Peyer's patch (tissue), 4 donors: ENCODE measurements at regions not wholly inside any gene's neighbourhood (a gene's known extent, or its start where the extent isn't known, plus 50 kb on each side); places are given as distances from the start of the nearest gene placed in this dataset.

Experiments used
- POLR2A ChIP-seq, 2 donors: fragments of 450-650 bp; IDR thresholded peaks; one replicate each; pipeline ENCODE4 v1.5.1; 2017; ENCODE audit warnings: antibody characterized with exemption in 2 of 2, mild to moderate bottlenecking in 2 of 2, moderate library complexity in 2 of 2
- TF ChIP-seq, protein P1 (sequence below), 6 experiments: fragments of 450-650 bp in 4 of 6; fragments of 200-600 bp in 2 of 6; sonication (generic) in 1 of 6; IDR thresholded peaks; one replicate each; pipeline ENCODE4 v1.5.1; 2017 to 2019; ENCODE audit warnings: antibody characterized with exemption in 6 of 6, mild to moderate bottlenecking in 3 of 6, moderate library complexity in 1 of 6

DNA sequence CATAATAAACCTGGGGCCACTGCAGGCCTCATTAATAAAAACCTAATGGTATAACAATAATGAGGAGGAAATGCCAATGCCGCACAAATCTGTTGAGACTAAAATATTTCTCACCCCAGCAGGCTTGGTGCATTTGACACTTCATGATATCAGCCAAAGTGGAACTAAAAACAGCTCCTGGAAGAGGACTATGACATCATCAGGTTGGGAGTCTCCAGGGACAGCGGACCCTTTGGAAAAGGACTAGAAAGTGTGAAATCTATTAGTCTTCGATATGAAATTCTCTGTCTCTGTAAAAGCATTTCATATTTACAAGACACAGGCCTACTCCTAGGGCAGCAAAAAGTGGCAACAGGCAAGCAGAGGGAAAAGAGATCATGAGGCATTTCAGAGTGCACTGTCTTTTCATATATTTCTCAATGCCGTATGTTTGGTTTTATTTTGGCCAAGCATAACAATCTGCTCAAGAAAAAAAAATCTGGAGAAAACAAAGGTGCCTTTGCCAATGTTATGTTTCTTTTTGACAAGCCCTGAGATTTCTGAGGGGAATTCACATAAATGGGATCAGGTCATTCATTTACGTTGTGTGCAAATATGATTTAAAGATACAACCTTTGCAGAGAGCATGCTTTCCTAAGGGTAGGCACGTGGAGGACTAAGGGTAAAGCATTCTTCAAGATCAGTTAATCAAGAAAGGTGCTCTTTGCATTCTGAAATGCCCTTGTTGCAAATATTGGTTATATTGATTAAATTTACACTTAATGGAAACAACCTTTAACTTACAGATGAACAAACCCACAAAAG is 580.9 kb upstream of the TMEFF2 start:
- TF ChIP-seq, protein P1, sequence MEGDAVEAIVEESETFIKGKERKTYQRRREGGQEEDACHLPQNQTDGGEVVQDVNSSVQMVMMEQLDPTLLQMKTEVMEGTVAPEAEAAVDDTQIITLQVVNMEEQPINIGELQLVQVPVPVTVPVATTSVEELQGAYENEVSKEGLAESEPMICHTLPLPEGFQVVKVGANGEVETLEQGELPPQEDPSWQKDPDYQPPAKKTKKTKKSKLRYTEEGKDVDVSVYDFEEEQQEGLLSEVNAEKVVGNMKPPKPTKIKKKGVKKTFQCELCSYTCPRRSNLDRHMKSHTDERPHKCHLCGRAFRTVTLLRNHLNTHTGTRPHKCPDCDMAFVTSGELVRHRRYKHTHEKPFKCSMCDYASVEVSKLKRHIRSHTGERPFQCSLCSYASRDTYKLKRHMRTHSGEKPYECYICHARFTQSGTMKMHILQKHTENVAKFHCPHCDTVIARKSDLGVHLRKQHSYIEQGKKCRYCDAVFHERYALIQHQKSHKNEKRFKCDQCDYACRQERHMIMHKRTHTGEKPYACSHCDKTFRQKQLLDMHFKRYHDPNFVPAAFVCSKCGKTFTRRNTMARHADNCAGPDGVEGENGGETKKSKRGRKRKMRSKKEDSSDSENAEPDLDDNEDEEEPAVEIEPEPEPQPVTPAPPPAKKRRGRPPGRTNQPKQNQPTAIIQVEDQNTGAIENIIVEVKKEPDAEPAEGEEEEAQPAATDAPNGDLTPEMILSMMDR (IDR thresholded peaks at IDR 0.05), result no peak
- no peak for TF ChIP-seq POLR2A (IDR thresholded peaks at IDR 0.05)
